NK-92 treated with Interleukin-12 subunit alpha and Interleukin-12 subunit beta, amount 100 ng/mL, for 24 hours (cell line): ENCODE measurements at regions not wholly inside any gene's neighbourhood (a gene's known extent, or its start where the extent isn't known, plus 50 kb on each side); places are given as distances from the start of the nearest gene placed in this dataset.
A peak's percentile ranks its signal among the peaks of the same experiment; 100 is the strongest.

Source experiments
- DNase-seq: peaks from one replicate; lab custom pipeline; 2025; lab: John Stamatoyannopoulos, UW

- DNase-seq: peak; percentile 9
Observed at GRCh38 chr5:164597293-164597900, 1092.0 kb downstream of the MAT2B start.

GRCh38 chr5:164600274-164600673 lies 1094.9 kb downstream of the MAT2B start:
- DNase-seq: no peak

- no peak for DNase-seq
Observed at GRCh38 chr5:164600929-164601535, 1095.6 kb downstream of the MAT2B start.

GRCh38 chr5:164608507-164608906 lies 1103.1 kb downstream of the MAT2B start:
- DNase-seq: no peak

GRCh38 chr5:164610374-164610773 lies 1105.0 kb downstream of the MAT2B start:
- DNase-seq: no peak

GRCh38 chr5:164614707-164615106 lies 1109.3 kb downstream of the MAT2B start:
- no peak for DNase-seq

GRCh38 chr5:164617290-164617689 lies 1111.9 kb downstream of the MAT2B start:
- DNase-seq: no peak

- no peak for DNase-seq
Observed at GRCh38 chr5:164627021-164627420, 1121.6 kb downstream of the MAT2B start.

GRCh38 chr5:164636456-164636855 lies 1131.0 kb downstream of the MAT2B start:
- no peak for DNase-seq

GRCh38 chr5:164637931-164638521 lies 1132.6 kb downstream of the MAT2B start:
- DNase-seq: no peak

- DNase-seq: no peak
Observed at GRCh38 chr5:164649266-164649665, 1143.8 kb downstream of the MAT2B start.

- DNase-seq: no peak
Observed at GRCh38 chr5:164650427-164650826, 1145.0 kb downstream of the MAT2B start.

- DNase-seq: no peak
Observed at GRCh38 chr5:164651546-164652275, 1146.3 kb downstream of the MAT2B start.

GRCh38 chr5:164652276-164652660 lies 1146.8 kb downstream of the MAT2B start:
- no peak for DNase-seq

- no peak for DNase-seq
Observed at GRCh38 chr5:164663198-164663989, 1158.0 kb downstream of the MAT2B start.

GRCh38 chr5:164671640-164672039 lies 1166.2 kb downstream of the MAT2B start:
- DNase-seq: no peak

GRCh38 chr5:164672205-164672604 lies 1166.8 kb downstream of the MAT2B start:
- no peak for DNase-seq

GRCh38 chr5:164672931-164673694 lies 1167.7 kb downstream of the MAT2B start:
- DNase-seq: no peak

- DNase-seq: no peak
Observed at GRCh38 chr5:164679461-164679860, 1174.0 kb downstream of the MAT2B start.

- no peak for DNase-seq
Observed at GRCh38 chr5:164680216-164680615, 1174.8 kb downstream of the MAT2B start.

GRCh38 chr5:164680812-164681520 lies 1175.5 kb downstream of the MAT2B start:
- DNase-seq: no peak
